ENCODE measurements at regions not wholly inside any gene's neighbourhood (a gene's known extent, or its start where the extent isn't known, plus 50 kb on each side); places are given as distances from the start of the nearest gene placed in this dataset.

DNA sequence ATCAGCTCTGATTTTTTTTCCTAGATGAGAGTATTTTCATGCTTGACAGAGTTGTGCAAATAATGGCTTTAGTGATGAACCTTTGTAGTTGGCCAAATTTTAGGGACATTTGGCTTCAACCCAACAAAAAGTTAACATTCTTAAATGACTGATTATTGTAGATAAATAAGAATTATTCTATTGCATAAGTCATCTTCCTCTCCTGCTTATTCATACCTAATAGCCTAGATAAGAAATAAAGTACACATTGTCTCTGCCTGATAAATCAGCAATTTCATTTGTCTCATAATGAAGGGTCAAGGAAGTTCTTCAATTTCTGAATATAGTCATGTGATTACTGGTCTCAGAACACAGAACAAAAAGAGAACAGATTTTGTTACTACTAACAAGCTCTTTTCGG, 428.9 kb upstream of the IL12A start:
- 57 to 76% methylated on average over 1 of the region's 1 CpG for WGBS, 2 donors (ENCODE audit: low coverage in 1 of 2)
- in situ Hi-C loops (cut with MboI; ENCODE audit: low pct_ligation_motif_present in 1 of 4, low pct_unique_long_range_greater_than_20kb in 1 of 4, low sequenced_read_pairs in 3 of 4): no loop called here
- no peaks in the 10 kb centered on the region for H3K9me3 ChIP-seq
- H3K27me3 ChIP-seq: no peaks in the 10 kb centered on the region
- no peak for DNase-seq
- H3K27ac ChIP-seq: no peak overlapping the region
- intact Hi-C loops (cut with DNase I; ENCODE audit: low total_unique reads): no loop called here
- H3K4me3 ChIP-seq: no peak overlapping the region
- TF ChIP-seq POLR2A (IDR thresholded peaks at IDR 0.05) (no peak), EP300 (IDR thresholded peaks at IDR 0.05; ENCODE audit: low read depth) (no peak), POLR2AphosphoS5 (IDR thresholded peaks at IDR 0.05) (no peak)
- no peaks in the 10 kb centered on the region for H3K4me1 ChIP-seq
- H3K36me3 ChIP-seq: no peaks in the 10 kb centered on the region

DNA sequence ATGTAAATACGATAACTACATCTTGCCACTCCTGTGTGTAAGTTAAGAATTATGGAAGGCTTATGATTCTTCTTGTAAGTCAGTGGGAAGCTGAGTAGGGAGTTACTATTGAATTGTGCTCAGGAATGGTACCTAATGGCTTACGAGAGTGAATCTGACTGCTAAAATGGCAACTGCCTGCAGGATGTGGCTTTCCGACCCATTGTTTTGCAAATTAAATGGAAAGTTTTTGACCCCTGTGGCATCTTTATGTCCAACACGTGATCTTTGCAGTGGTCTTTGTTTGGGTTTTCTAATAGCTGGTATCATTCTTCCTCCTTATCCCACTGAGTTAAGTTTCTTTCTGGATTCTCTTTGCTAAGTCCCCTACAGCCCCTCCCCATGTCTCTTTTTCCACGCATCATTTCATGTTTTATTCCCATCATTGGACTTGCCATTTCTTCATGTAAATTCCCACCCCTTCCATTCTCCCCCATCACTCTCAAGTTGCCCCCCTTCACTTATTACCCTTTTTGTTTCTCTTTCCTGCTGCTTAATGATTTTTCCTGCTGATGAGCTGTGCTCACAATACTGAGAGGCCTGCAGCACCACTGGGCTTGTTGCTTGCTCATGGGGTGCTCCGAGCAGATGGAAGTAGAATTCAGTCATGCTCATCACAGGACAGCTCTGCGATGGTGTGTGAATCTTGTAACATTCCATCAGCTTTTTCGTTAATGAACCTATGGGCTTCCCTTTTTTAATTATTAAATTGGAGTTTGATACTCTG, 428.2 kb upstream of the IL12A start:
- Histone ChIP-seq H3K4me1 (no peaks in the 10 kb centered on the region), H3K27me3 (no peaks in the 10 kb centered on the region), H3K36me3 (no peaks in the 10 kb centered on the region), H3K27ac (no peak overlapping the region), H3K9me3 (no peaks in the 10 kb centered on the region), H3K4me3 (no peak overlapping the region)
- in situ Hi-C loops (cut with MboI; ENCODE audit: low pct_ligation_motif_present in 1 of 4, low pct_unique_long_range_greater_than_20kb in 1 of 4, low sequenced_read_pairs in 3 of 4) (no loop called here), intact Hi-C loops (cut with DNase I; ENCODE audit: low total_unique reads) (no loop called here)
- TF ChIP-seq EP300 (IDR thresholded peaks at IDR 0.05; ENCODE audit: low read depth) (no peak), POLR2A (IDR thresholded peaks at IDR 0.05) (no peak), POLR2AphosphoS5 (IDR thresholded peaks at IDR 0.05) (no peak)
- TF ChIP-seq, protein P1, sequence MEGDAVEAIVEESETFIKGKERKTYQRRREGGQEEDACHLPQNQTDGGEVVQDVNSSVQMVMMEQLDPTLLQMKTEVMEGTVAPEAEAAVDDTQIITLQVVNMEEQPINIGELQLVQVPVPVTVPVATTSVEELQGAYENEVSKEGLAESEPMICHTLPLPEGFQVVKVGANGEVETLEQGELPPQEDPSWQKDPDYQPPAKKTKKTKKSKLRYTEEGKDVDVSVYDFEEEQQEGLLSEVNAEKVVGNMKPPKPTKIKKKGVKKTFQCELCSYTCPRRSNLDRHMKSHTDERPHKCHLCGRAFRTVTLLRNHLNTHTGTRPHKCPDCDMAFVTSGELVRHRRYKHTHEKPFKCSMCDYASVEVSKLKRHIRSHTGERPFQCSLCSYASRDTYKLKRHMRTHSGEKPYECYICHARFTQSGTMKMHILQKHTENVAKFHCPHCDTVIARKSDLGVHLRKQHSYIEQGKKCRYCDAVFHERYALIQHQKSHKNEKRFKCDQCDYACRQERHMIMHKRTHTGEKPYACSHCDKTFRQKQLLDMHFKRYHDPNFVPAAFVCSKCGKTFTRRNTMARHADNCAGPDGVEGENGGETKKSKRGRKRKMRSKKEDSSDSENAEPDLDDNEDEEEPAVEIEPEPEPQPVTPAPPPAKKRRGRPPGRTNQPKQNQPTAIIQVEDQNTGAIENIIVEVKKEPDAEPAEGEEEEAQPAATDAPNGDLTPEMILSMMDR (IDR thresholded peaks at IDR 0.05): no peak
- 49 to 58% methylated on average over 5 to 8 of the region's 8 CpGs for WGBS, 2 donors (ENCODE audit: low coverage in 1 of 2)
- no peak for DNase-seq

DNA sequence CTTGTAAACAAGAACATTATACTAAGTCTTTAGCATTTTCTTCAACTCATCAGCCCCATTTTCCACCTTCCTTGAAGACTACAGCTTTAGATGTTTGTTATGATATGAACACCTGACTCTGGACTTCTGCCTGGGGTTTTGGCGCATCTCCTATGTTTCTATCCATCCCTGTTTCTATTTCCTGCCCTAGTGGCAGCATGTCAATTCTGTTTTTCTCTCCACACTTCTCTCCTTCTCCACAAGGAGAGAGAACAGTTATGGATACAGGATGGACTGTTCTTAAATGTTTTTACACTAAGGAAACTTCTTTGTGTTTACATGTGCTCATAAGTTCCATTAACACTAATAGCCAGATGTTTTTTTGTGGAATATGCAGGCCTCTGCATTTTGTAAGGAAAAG, 423.3 kb upstream of the IL12A start:
- TF ChIP-seq POLR2AphosphoS5 (IDR thresholded peaks at IDR 0.05): no peak
- TF ChIP-seq EP300 (IDR thresholded peaks at IDR 0.05; ENCODE audit: low read depth): no peak
- no peak for TF ChIP-seq POLR2A (IDR thresholded peaks at IDR 0.05)
- TF ChIP-seq, protein P1 (IDR thresholded peaks at IDR 0.05): no peak
- WGBS, 2 donors (ENCODE audit: low coverage in 1 of 2): 84 to 100% methylated on average over 1 of the region's 1 CpG
- no peak for DNase-seq
- Histone ChIP-seq H3K36me3 (no peaks in the 10 kb centered on the region), H3K27ac (no peak overlapping the region), H3K4me3 (no peak overlapping the region), H3K27me3 (no peaks in the 10 kb centered on the region), H3K9me3 (no peaks in the 10 kb centered on the region), H3K4me1 (no peaks in the 10 kb centered on the region)
- intact Hi-C loops (cut with DNase I; ENCODE audit: low total_unique reads): no loop called here
- in situ Hi-C loops (cut with MboI; ENCODE audit: low pct_ligation_motif_present in 1 of 4, low pct_unique_long_range_greater_than_20kb in 1 of 4, low sequenced_read_pairs in 3 of 4): no loop called here

DNA sequence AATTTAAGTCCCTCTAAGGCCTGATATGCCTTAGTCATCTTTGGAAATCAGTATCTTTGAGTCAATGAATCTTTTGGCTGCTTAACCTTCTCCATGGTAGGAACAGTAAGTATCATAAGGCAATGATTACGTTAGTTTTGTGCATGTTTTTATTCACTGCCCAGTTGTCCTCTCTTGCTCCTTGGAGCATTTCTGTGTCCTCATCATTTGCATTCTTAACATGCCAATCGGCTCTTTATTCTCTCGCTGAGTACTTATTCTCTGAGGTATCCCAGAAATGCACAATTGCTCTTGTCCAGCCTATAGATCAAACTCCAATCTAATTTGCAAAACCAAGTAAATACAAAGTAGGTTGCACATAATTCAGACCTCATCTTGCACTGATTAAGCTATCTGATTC, 405.0 kb upstream of the IL12A start:
- H3K36me3 ChIP-seq: no peaks in the 10 kb centered on the region
- H3K27me3 ChIP-seq: no peaks in the 10 kb centered on the region
- H3K4me1 ChIP-seq: no peaks in the 10 kb centered on the region
- intact Hi-C loops (cut with DNase I; ENCODE audit: low total_unique reads) (no loop called here), in situ Hi-C loops (cut with MboI; ENCODE audit: low pct_ligation_motif_present in 1 of 4, low pct_unique_long_range_greater_than_20kb in 1 of 4, low sequenced_read_pairs in 3 of 4) (no loop called here)
- TF ChIP-seq POLR2AphosphoS5 (IDR thresholded peaks at IDR 0.05) (no peak), EP300 (IDR thresholded peaks at IDR 0.05; ENCODE audit: low read depth) (no peak), POLR2A (IDR thresholded peaks at IDR 0.05) (no peak)
- TF ChIP-seq, protein P1 (IDR thresholded peaks at IDR 0.05): no peak
- no peaks in the 10 kb centered on the region for H3K9me3 ChIP-seq
- WGBS, 2 donors (ENCODE audit: low coverage in 1 of 2): 63 to 70% methylated on average over 3 of the region's 3 CpGs
- no peak overlapping the region for H3K4me3 ChIP-seq
- no peak for DNase-seq
- no peak overlapping the region for H3K27ac ChIP-seq

DNA sequence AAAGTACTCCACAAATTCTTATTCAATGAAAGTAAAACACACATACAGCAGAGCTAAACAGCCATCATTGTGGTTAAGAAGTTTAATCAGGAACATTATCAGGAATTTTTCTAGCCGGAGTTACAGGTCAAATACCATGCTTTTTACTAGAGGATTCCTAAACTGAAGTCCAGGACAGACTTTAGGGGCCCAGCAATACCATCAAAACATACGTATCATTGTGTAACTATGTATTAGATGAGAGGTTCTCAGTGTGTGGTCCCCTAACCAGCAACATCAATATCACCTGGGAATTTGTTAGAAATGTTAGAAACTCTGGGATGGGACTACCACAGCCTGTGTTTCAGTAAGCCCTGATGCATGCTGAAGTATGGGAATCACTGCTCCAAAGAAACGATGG, 404.2 kb upstream of the IL12A start:
- no peaks in the 10 kb centered on the region for H3K4me1 ChIP-seq
- intact Hi-C loops (cut with DNase I; ENCODE audit: low total_unique reads): no loop called here

More for the DNA sequence above, 404.2 kb upstream of the IL12A start:
- no peaks in the 10 kb centered on the region for H3K36me3 ChIP-seq
- H3K27ac ChIP-seq: no peak overlapping the region
- WGBS, 2 donors (ENCODE audit: low coverage in 1 of 2): 43 to 59% methylated on average over 3 of the region's 3 CpGs
- in situ Hi-C loops (cut with MboI; ENCODE audit: low pct_ligation_motif_present in 1 of 4, low pct_unique_long_range_greater_than_20kb in 1 of 4, low sequenced_read_pairs in 3 of 4): no loop called here
- H3K9me3 ChIP-seq: no peaks in the 10 kb centered on the region
- TF ChIP-seq POLR2A (IDR thresholded peaks at IDR 0.05) (no peak), POLR2AphosphoS5 (IDR thresholded peaks at IDR 0.05) (no peak), EP300 (IDR thresholded peaks at IDR 0.05; ENCODE audit: low read depth) (no peak)
- TF ChIP-seq, protein P1 (IDR thresholded peaks at IDR 0.05): no peak
- H3K27me3 ChIP-seq: no peaks in the 10 kb centered on the region
- no peak for DNase-seq
- no peak overlapping the region for H3K4me3 ChIP-seq
